Keratinocyte (primary cell): ENCODE measurements at regions not wholly inside any gene's neighbourhood (a gene's known extent, or its start where the extent isn't known, plus 50 kb on each side); places are given as distances from the start of the nearest gene placed in this dataset.

Experiments
- CTCF ChIP-seq, 3 experiments: IDR thresholded peaks in 1 of 3; conservative IDR thresholded peaks in 1 of 3; optimal IDR thresholded peaks in 1 of 3; 2 replicates in 2 of 3; 3 replicates in 1 of 3; pipeline versions ENCODE3 to v1.5.1; 2011; ENCODE audit warnings: low read length in 3 of 3, mild to moderate bottlenecking in 3 of 3, moderate library complexity in 2 of 3, control low read depth in 1 of 3, inconsistent platforms in 1 of 3; ENCODE audit not compliant: insufficient read depth in 2 of 3; ENCODE audit errors: extremely low read depth in 1 of 3
- EZH2 ChIP-seq: IDR thresholded peaks from one replicate; pipeline ENCODE4 v1.6.1; 2012; ENCODE audit warnings: inconsistent platforms, mild to moderate bottlenecking, low read length, moderate library complexity

GRCh38 chr5:173785866-173786265 is 102.3 kb upstream of the CPEB4 start:
- TF ChIP-seq CTCF (optimal IDR thresholded peaks at IDR 0.05 in 1 of 3, IDR thresholded peaks at IDR 0.05 in 1 of 3, conservative IDR thresholded peaks at IDR 0.05 in 1 of 3; ENCODE audit: extremely low read depth in 1 of 3, insufficient read depth in 2 of 3, low read length in 3 of 3) (no peak), EZH2 (no peak)
